ENCODE measurements at regions not wholly inside any gene's neighbourhood (a gene's known extent, or its start where the extent isn't known, plus 50 kb on each side); places are given as distances from the start of the nearest gene placed in this dataset.

- TF ChIP-seq CTCF (IDR thresholded peaks at IDR 0.05) (no peak), USF2 (CRISPR knock-in tag; IDR thresholded peaks at IDR 0.05) (no peak), NFATC4 (CRISPR knock-in tag; IDR thresholded peaks at IDR 0.05) (no peak)
These were observed 59.1 kb upstream of the PCED1B start for GRCh38 chr12:47020211-47020821.

Measured in WTC11 (cell line).